ENCODE measurements at regions not wholly inside any gene's neighbourhood (a gene's known extent, or its start where the extent isn't known, plus 50 kb on each side); places are given as distances from the start of the nearest gene placed in this dataset.

- TF ChIP-seq, protein P1, sequence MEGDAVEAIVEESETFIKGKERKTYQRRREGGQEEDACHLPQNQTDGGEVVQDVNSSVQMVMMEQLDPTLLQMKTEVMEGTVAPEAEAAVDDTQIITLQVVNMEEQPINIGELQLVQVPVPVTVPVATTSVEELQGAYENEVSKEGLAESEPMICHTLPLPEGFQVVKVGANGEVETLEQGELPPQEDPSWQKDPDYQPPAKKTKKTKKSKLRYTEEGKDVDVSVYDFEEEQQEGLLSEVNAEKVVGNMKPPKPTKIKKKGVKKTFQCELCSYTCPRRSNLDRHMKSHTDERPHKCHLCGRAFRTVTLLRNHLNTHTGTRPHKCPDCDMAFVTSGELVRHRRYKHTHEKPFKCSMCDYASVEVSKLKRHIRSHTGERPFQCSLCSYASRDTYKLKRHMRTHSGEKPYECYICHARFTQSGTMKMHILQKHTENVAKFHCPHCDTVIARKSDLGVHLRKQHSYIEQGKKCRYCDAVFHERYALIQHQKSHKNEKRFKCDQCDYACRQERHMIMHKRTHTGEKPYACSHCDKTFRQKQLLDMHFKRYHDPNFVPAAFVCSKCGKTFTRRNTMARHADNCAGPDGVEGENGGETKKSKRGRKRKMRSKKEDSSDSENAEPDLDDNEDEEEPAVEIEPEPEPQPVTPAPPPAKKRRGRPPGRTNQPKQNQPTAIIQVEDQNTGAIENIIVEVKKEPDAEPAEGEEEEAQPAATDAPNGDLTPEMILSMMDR (IDR thresholded peaks at IDR 0.05 in 2 of 3, conservative IDR thresholded peaks at IDR 0.05 in 1 of 3; ENCODE audit: borderline replicate concordance in 1 of 3, insufficient read depth in 1 of 3, low read depth in 2 of 3, low read length in 2 of 3): no peak
- no peak for TF ChIP-seq POLR2A (IDR thresholded peaks at IDR 0.05; ENCODE audit: borderline replicate concordance, extremely low read depth, insufficient read depth, insufficient read length)
- no peak for TF ChIP-seq MAX (IDR thresholded peaks at IDR 0.05)
- TF ChIP-seq, protein P2, sequence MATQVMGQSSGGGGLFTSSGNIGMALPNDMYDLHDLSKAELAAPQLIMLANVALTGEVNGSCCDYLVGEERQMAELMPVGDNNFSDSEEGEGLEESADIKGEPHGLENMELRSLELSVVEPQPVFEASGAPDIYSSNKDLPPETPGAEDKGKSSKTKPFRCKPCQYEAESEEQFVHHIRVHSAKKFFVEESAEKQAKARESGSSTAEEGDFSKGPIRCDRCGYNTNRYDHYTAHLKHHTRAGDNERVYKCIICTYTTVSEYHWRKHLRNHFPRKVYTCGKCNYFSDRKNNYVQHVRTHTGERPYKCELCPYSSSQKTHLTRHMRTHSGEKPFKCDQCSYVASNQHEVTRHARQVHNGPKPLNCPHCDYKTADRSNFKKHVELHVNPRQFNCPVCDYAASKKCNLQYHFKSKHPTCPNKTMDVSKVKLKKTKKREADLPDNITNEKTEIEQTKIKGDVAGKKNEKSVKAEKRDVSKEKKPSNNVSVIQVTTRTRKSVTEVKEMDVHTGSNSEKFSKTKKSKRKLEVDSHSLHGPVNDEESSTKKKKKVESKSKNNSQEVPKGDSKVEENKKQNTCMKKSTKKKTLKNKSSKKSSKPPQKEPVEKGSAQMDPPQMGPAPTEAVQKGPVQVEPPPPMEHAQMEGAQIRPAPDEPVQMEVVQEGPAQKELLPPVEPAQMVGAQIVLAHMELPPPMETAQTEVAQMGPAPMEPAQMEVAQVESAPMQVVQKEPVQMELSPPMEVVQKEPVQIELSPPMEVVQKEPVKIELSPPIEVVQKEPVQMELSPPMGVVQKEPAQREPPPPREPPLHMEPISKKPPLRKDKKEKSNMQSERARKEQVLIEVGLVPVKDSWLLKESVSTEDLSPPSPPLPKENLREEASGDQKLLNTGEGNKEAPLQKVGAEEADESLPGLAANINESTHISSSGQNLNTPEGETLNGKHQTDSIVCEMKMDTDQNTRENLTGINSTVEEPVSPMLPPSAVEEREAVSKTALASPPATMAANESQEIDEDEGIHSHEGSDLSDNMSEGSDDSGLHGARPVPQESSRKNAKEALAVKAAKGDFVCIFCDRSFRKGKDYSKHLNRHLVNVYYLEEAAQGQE (IDR thresholded peaks at IDR 0.05; ENCODE audit: low read depth): no peak
- TF ChIP-seq CEBPB (IDR thresholded peaks at IDR 0.05; ENCODE audit: low read depth): no peak
- TF ChIP-seq YY1 (IDR thresholded peaks at IDR 0.05; ENCODE audit: extremely low read depth, insufficient replicate concordance, low read depth, low read length): no peak
- no peak for TF ChIP-seq SP1 (IDR thresholded peaks at IDR 0.05; ENCODE audit: low read depth)
- no peak for TF ChIP-seq ELF1 (IDR thresholded peaks at IDR 0.05; ENCODE audit: borderline replicate concordance, low read depth)
These were observed 185.0 kb downstream of the STK31 start for GRCh38 chr7:23894892-23895569.
